K562 (cell line): ENCODE measurements at regions not wholly inside any gene's neighbourhood (a gene's known extent, or its start where the extent isn't known, plus 50 kb on each side); places are given as distances from the start of the nearest gene placed in this dataset.

Experiments used
- ATAC-seq: fragments of 200-7000 bp; cut with Tn5 transposase; 3 replicates; pipeline ENCODE4 v1.9.1; 2020; ENCODE audit warnings: moderate library complexity
- BruUV-seq: library from RNA; stranded (reverse); fragments of 400-500 nt; replicated peaks from 2 replicates; lab custom pipeline; 2021; lab: Mats Ljungman, UMichigan
- CTCF ChIA-PET: fragments of 300-600 bp; formaldehyde crosslinking; extraction: SDS; loops from one replicate; lab custom pipeline; 2021; ENCODE audit warnings: low intra/inter-chr PET ratio; lab: Yijun Ruan, JAX
- POLR2A ChIA-PET: fragments of 300-600, 350-650 bp; sonication (Branson Sonifier 250); formaldehyde crosslinking; extraction: SDS; loops from one replicate; lab custom pipeline; 2021; ENCODE audit warnings: antibody characterized with exemption, inconsistent platforms; lab: Yijun Ruan, JAX
- DNase-seq, 4 experiments: peaks; one replicate each; pipeline versions ENCODE4 v3.0.0 to v3.0.0-alpha.2; 2011 to 2018; ENCODE audit warnings: low spot score in 3 of 4, mixed read lengths in 3 of 4; ENCODE audit errors: extremely low read depth in 1 of 4
- FAIRE-seq: peaks from 2 replicates; lab custom pipeline; 2011; peaks lifted over from hg19 to GRCh38; lab: Jason Lieb, UNC
- H2AFZ ChIP-seq: 2 replicates; pipeline ENCODE4 v1.6.0; 2011; ENCODE audit warnings: low read depth, low read length, control low read depth, inconsistent platforms
- H3K27ac ChIP-seq: fragments of 200-600 bp; 3 replicates; pipeline ENCODE4 v1.8.0; 2011; ENCODE audit warnings: low read depth, mild to moderate bottlenecking, control low read depth, inconsistent platforms, low read length, moderate library complexity, mixed read lengths; ENCODE audit errors: extremely low read depth
- H3K27me3 ChIP-seq, 2 experiments: fragments of 300-600 bp in 1 of 2; 2 replicates in 1 of 2; 3 replicates in 1 of 2; pipeline versions ENCODE4 v1.6.0 to v1.8.0; 2011; ENCODE audit warnings: inconsistent platforms in 2 of 2, low read length in 2 of 2, mild to moderate bottlenecking in 1 of 2, mixed read lengths in 1 of 2, moderate library complexity in 1 of 2; ENCODE audit not compliant: control insufficient read depth in 2 of 2, insufficient read depth in 2 of 2
- H3K36me3 ChIP-seq: fragments of 300-600 bp; 3 replicates; pipeline ENCODE4 v1.8.0; 2011; ENCODE audit warnings: mild to moderate bottlenecking, low read length, inconsistent platforms; ENCODE audit not compliant: control insufficient read depth, insufficient read depth
- H3K4me1 ChIP-seq, 2 experiments: fragments of 200-600 bp in 1 of 2; replicated peaks in 1 of 2; 2 replicates in 1 of 2; 3 replicates in 1 of 2; pipeline versions ENCODE4 v1.5.1 to v1.8.0; 2011; ENCODE audit warnings: inconsistent platforms in 2 of 2, low read length in 2 of 2, mild to moderate bottlenecking in 1 of 2, mixed read lengths in 1 of 2, moderate library complexity in 1 of 2; ENCODE audit not compliant: control insufficient read depth in 2 of 2, insufficient read depth in 2 of 2
- H3K4me2 ChIP-seq: 2 replicates; pipeline ENCODE4 v1.6.1; 2011; ENCODE audit warnings: low read length, control low read depth, inconsistent platforms, mixed read lengths; ENCODE audit not compliant: insufficient read depth
- H3K4me3 ChIP-seq: fragments of 200-600 bp; sonication (generic), shearing (Covaris generic); 2 replicates; pipeline ENCODE4 v1.5.1; 2016; ENCODE audit warnings: control low read depth, inconsistent platforms
- H3K79me2 ChIP-seq: fragments of 200-600 bp; 3 replicates; pipeline ENCODE4 v1.8.0; 2011; ENCODE audit warnings: low read length, inconsistent platforms; ENCODE audit not compliant: control insufficient read depth, insufficient read depth
- H3K9ac ChIP-seq, 2 experiments: 2 replicates each; pipeline versions ENCODE4 v1.6.0 to v1.6.1; 2011; ENCODE audit warnings: low read depth in 2 of 2, low read length in 2 of 2, control low read depth in 1 of 2, inconsistent platforms in 1 of 2, mild to moderate bottlenecking in 1 of 2, mixed read lengths in 1 of 2; ENCODE audit not compliant: insufficient read depth in 1 of 2
- H3K9me1 ChIP-seq: one replicate; pipeline ENCODE4 v1.6.0; 2011; ENCODE audit warnings: inconsistent platforms, mild to moderate bottlenecking, low read length, moderate library complexity; ENCODE audit not compliant: control insufficient read depth, insufficient read depth
- H3K9me3 ChIP-seq: replicated peaks from 2 replicates; pipeline ENCODE4 v1.5.1; 2011; ENCODE audit warnings: low read depth, low read length, inconsistent platforms; ENCODE audit not compliant: control insufficient read depth, insufficient read depth
- H4K20me1 ChIP-seq: replicated peaks from 2 replicates; pipeline ENCODE4 v1.6.1; 2011; ENCODE audit warnings: low read length, inconsistent platforms, mixed read lengths; ENCODE audit not compliant: control insufficient read depth, insufficient read depth
- CTBP1 ChIP-seq: fragments of 450-650 bp; IDR thresholded peaks from 2 replicates; pipeline ENCODE4 v1.6.1; 2016; ENCODE audit warnings: borderline replicate concordance
- EHMT2 ChIP-seq: fragments of 450-650 bp; IDR thresholded peaks from 2 replicates; pipeline ENCODE4 v1.6.1; 2018; ENCODE audit warnings: antibody characterized with exemption
- FOXA3 ChIP-seq, 2 experiments: fragments of 450-650 bp in 1 of 2; sonication (generic) in 1 of 2; formaldehyde crosslinking; IDR thresholded peaks in 1 of 2; conservative IDR thresholded peaks in 1 of 2; 2 replicates each; pipeline versions ENCODE4 v1.4.0 to v1.8.0; 2020 to 2022; ENCODE audit warnings: mild to moderate bottlenecking in 2 of 2, missing genetic modification reagents in 1 of 2
- FOXJ2 ChIP-seq: fragments of 200-800 bp; sonication (Bioruptor generic); IDR thresholded peaks from 2 replicates; pipeline ENCODE4 v1.6.1; 2016; ENCODE audit warnings: missing genetic modification characterization, missing compliant biosample characterization
- HOXB6 ChIP-seq: fragments of 250-450 bp; sonication (Bioruptor Pico); IDR thresholded peaks from 2 replicates; pipeline ENCODE4 v1.5.1; 2022; ENCODE audit warnings: mild to moderate bottlenecking, borderline replicate concordance
- NFATC3 ChIP-seq: fragments of 450-650 bp; IDR thresholded peaks from 2 replicates; pipeline ENCODE4 v1.6.1; 2017; ENCODE audit warnings: mild to moderate bottlenecking
- TCF7L2 ChIP-seq: fragments of 150-350 bp; IDR thresholded peaks from 2 replicates; pipeline ENCODE4 v1.6.1; 2016; ENCODE audit warnings: low read depth, mild to moderate bottlenecking, low read length, moderate library complexity
- ZKSCAN3 ChIP-seq: fragments of 250-450 bp; sonication (Bioruptor Pico); IDR thresholded peaks from 2 replicates; pipeline ENCODE4 v1.4.0; 2020
- ZNF311 ChIP-seq: fragments of 250-450 bp; sonication (Bioruptor Pico); IDR thresholded peaks from 2 replicates; pipeline ENCODE4 v1.4.0; 2020; ENCODE audit warnings: mild to moderate bottlenecking, moderate library complexity
- WGBS: fragments of 100-300 bp; shearing (Covaris generic); methylation state at CpG from one replicate; pipeline ENCODE4 v1.1.6; 2016; ENCODE audit warnings: low coverage, mixed read lengths; ENCODE audit not compliant: insufficient coverage; ENCODE audit errors: missing lambda C conversion rate; 5-methylcytosine and 5-hydroxymethylcytosine counted together
- in situ Hi-C: fragments of 300-500 bp; cut with MboI; formaldehyde crosslinking; loops from 4 replicates; pipeline ENCODE4 v1.15.0; 2018; ENCODE audit warnings: inconsistent platforms, mixed read lengths
- intact Hi-C: fragments of 100-400 bp; cut with micrococcal nuclease; formaldehyde crosslinking; loops from 2 replicates; pipeline ENCODE4 v1.14.2; 2022
- TF ChIP-seq, protein P1 (sequence below): sonication (generic); formaldehyde crosslinking; IDR thresholded peaks from 2 replicates; pipeline ENCODE4 v1.8.0; 2022; ENCODE audit warnings: mild to moderate bottlenecking, missing genetic modification reagents, borderline replicate concordance

DNA sequence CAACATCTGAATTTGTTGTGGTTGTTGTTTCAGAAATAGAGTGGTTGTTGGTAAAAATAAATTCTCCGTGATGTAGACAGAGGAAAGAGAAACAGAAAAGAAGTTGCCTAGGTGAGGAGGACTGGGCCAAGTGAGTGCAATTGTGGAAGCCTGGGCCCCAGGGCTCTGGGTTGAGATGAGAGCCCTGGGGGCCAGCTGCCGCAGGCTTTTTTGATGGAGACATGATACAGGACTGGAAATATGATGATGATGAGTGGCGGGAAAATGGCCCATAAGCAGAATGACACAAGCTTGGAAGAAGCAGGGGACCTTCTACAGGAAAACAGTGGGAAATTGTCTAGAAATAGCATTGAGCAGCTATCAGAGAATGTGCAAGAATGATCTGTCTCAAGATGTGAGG, 181.8 kb downstream of the TDRD15 start:
- H3K4me1 ChIP-seq, result no peaks in the 10 kb centered on the region
- no peak for TF ChIP-seq EHMT2
- no peak for TF ChIP-seq FOXA3 (CRISPR knock-in tag; conservative IDR thresholded peaks at IDR 0.05 in 1 of 2, IDR thresholded peaks at IDR 0.05 in 1 of 2)
- BruUV-seq, result no TSS peak
- no peak for DNase-seq
- no peaks in the 10 kb centered on the region for H3K9me1 ChIP-seq
- no peaks in the 10 kb centered on the region for H4K20me1 ChIP-seq
- H2AFZ ChIP-seq, result no peak overlapping the region
- no peaks in the 10 kb centered on the region for H3K79me2 ChIP-seq
- no peak overlapping the region for H3K4me3 ChIP-seq
- intact Hi-C loops (no loop called here), in situ Hi-C loops (no loop called here)
- no peak for ATAC-seq
- H3K4me2 ChIP-seq, result no peak overlapping the region
- CTCF ChIA-PET, result no interaction called here
- 5% methylated on average over 3 of the region's 3 CpGs for WGBS
- no peak overlapping the region for H3K9ac ChIP-seq
- no peaks in the 10 kb centered on the region for H3K36me3 ChIP-seq
- H3K27me3 ChIP-seq, result no peaks in the 10 kb centered on the region; a peak in 1 of 5 replicates
- no peak for FAIRE-seq
- H3K9me3 ChIP-seq, result no peaks in the 10 kb centered on the region
- no peak overlapping the region for H3K27ac ChIP-seq
- POLR2A ChIA-PET, result no interaction called here

DNA sequence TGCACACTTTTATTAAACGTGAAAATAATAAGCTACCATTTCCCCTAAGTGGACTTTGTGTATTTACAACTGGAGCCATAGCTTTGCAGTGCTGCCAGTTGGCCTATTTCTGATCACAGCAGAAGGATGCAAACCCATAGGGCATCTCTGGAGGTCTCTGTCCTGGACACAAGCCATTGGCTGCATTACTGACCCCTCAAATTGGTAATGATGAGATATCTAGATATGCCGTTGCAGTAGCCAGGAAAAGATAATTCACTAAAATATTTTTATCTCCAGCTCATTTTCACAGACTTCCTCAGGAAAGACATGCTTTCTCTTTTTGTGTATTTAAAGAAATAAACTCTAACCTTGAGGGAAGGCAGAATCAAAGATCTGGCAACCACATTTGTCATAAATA, 182.5 kb downstream of the TDRD15 start:
- 0% methylated on average over 2 of the region's 2 CpGs for WGBS
- no peaks in the 10 kb centered on the region for H4K20me1 ChIP-seq
- no peak overlapping the region for H3K9ac ChIP-seq
- CTCF ChIA-PET, result no interaction called here
- no peak overlapping the region for H3K4me2 ChIP-seq
- intact Hi-C loops, result no loop called here
- no peak for ATAC-seq
- H3K36me3 ChIP-seq, result no peaks in the 10 kb centered on the region
- no peak overlapping the region for H2AFZ ChIP-seq
- H3K27me3 ChIP-seq, result no peaks in the 10 kb centered on the region; a peak in 1 of 5 replicates
- H3K9me3 ChIP-seq, result no peaks in the 10 kb centered on the region
- no peak overlapping the region for H3K27ac ChIP-seq
- POLR2A ChIA-PET, result interaction anchor here (0.7 kb wide), 1 partner anchor 22 kb away, joined by 3 read pairs; no protein-coding TSS in a partner anchor
- no peaks in the 10 kb centered on the region for H3K4me1 ChIP-seq
- no peaks in the 10 kb centered on the region for H3K9me1 ChIP-seq
- DNase-seq, result no peak
- H3K79me2 ChIP-seq, result no peaks in the 10 kb centered on the region
- FAIRE-seq, result no peak
- in situ Hi-C loops, result no loop called here
- BruUV-seq, result no TSS peak
- TF ChIP-seq HOXB6 (CRISPR knock-in tag), result no peak
- TF ChIP-seq CTBP1, result no peak
- no peak for TF ChIP-seq ZKSCAN3 (CRISPR knock-in tag)
- TF ChIP-seq TCF7L2, result no peak
- no peak for TF ChIP-seq NFATC3
- TF ChIP-seq FOXJ2 (tag), result no peak
- TF ChIP-seq, protein P1, sequence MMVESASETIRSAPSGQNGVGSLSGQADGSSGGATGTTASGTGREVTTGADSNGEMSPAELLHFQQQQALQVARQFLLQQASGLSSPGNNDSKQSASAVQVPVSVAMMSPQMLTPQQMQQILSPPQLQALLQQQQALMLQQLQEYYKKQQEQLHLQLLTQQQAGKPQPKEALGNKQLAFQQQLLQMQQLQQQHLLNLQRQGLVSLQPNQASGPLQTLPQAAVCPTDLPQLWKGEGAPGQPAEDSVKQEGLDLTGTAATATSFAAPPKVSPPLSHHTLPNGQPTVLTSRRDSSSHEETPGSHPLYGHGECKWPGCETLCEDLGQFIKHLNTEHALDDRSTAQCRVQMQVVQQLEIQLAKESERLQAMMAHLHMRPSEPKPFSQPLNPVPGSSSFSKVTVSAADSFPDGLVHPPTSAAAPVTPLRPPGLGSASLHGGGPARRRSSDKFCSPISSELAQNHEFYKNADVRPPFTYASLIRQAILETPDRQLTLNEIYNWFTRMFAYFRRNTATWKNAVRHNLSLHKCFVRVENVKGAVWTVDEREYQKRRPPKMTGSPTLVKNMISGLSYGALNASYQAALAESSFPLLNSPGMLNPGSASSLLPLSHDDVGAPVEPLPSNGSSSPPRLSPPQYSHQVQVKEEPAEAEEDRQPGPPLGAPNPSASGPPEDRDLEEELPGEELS (CRISPR knock-in tag), result no peak
- TF ChIP-seq ZNF311 (CRISPR knock-in tag), result no peak
- H3K4me3 ChIP-seq, result no peak overlapping the region
